ENCODE measurements at regions not wholly inside any gene's neighbourhood (a gene's known extent, or its start where the extent isn't known, plus 50 kb on each side); places are given as distances from the start of the nearest gene placed in this dataset.

GRCh38 chrX:76228499-76228898 lies 55.6 kb downstream of the PBDC1 start:
- DNase-seq = no peak

GRCh38 chrX:76248901-76249300 lies 76.0 kb downstream of the PBDC1 start:
- DNase-seq = no peak

GRCh38 chrX:76253432-76253831 lies 80.6 kb downstream of the PBDC1 start:
- peak; percentile 20 for DNase-seq

GRCh38 chrX:76279007-76279406 lies 106.1 kb downstream of the PBDC1 start:
- peak; percentile 3 for DNase-seq

All from NCI-H1436 (cell line).